ENCODE measurements at regions not wholly inside any gene's neighbourhood (a gene's known extent, or its start where the extent isn't known, plus 50 kb on each side); places are given as distances from the start of the nearest gene placed in this dataset.
"Not testable (repeated sequence)": the region's sequence is repeated elsewhere in the genome, so short reads cannot be mapped to it uniquely, and the experiment has no call there.

- not testable (repeated sequence) for H3K4me3 ChIP-seq (ENCODE audit: low read length); H3K4me1 ChIP-seq (ENCODE audit: control insufficient read depth, insufficient read depth, low read length); H3K27me3 ChIP-seq (ENCODE audit: control insufficient read depth, insufficient read depth, low read length); H3K36me3 ChIP-seq (ENCODE audit: control insufficient read depth, insufficient read depth, low read length); DNase-seq; H3K9me3 ChIP-seq (replicated peaks; ENCODE audit: control insufficient read depth, low read depth, low read length); H3K27ac ChIP-seq (ENCODE audit: low read length)
- WGBS (ENCODE audit: insufficient coverage): 56% methylated on average over 5 of the region's 16 CpGs
Measured at GRCh38 chr15:30801140-30801895, 102.4 kb upstream of the FAN1 start.

GRCh38 chr15:30802001-30802400 lies 101.7 kb upstream of the FAN1 start:
- not testable (repeated sequence) for DNase-seq; H3K4me1 ChIP-seq (ENCODE audit: control insufficient read depth, insufficient read depth, low read length); H3K27ac ChIP-seq (ENCODE audit: low read length); H3K4me3 ChIP-seq (ENCODE audit: low read length); H3K36me3 ChIP-seq (ENCODE audit: control insufficient read depth, insufficient read depth, low read length); H3K27me3 ChIP-seq (ENCODE audit: control insufficient read depth, insufficient read depth, low read length); H3K9me3 ChIP-seq (replicated peaks; ENCODE audit: control insufficient read depth, low read depth, low read length)
- no CpG with 5 or more reads among the region's 2 CpGs for WGBS (ENCODE audit: insufficient coverage)

DNA sequence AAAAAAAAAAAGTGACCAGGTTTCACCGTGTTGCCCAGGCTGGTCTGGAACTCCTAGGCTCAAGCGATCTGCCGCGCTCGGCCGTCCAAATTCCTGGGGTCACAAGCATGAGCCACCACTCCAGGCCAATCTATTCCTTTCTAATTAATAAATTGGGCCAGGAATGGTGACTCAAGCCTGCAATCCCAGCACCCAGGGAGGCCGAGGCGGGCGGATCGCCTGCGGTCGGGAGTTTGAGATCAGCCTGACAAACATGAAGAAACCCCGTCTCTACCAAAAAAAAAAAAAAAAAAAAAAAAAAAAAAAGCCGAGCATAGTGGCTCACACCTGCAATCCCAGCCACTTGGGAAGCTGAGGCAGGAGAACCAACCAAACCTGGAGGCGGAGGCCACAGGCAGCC lies 100.0 kb upstream of the FAN1 start:
- not testable (repeated sequence) for H3K27me3 ChIP-seq (ENCODE audit: control insufficient read depth, insufficient read depth, low read length); H3K27ac ChIP-seq (ENCODE audit: low read length); H3K36me3 ChIP-seq (ENCODE audit: control insufficient read depth, insufficient read depth, low read length); H3K9me3 ChIP-seq (replicated peaks; ENCODE audit: control insufficient read depth, low read depth, low read length); H3K4me1 ChIP-seq (ENCODE audit: control insufficient read depth, insufficient read depth, low read length); DNase-seq; H3K4me3 ChIP-seq (ENCODE audit: low read length)
- WGBS (ENCODE audit: insufficient coverage): 97% methylated on average over 6 of the region's 15 CpGs

DNA sequence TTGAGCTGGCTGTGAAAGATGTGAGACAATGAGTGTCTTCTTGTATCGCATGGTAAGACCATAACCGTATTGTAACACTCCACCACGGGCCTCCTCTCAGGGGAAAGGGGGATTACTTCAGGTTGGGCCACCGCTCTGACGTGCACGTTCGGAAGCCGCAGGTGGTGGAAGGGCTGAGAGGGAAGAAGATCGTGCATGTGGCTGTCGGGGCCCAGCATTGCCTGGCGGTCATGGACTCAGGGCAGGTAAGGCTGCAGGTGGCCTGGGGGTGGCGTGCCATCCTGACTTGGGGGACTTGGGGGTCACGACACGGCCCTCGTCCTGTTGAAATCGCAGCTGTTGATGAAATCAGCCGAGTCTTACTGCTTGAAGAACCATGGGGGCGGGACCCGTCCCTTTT lies 87.3 kb upstream of the FAN1 start:
- no peak overlapping the region for H3K4me3 ChIP-seq (ENCODE audit: low read length)
- no peaks in the 10 kb centered on the region for H3K36me3 ChIP-seq (ENCODE audit: control insufficient read depth, insufficient read depth, low read length)
- H3K27me3 ChIP-seq (ENCODE audit: control insufficient read depth, insufficient read depth, low read length): no peaks in the 10 kb centered on the region
- 82% methylated on average over 19 of the region's 19 CpGs for WGBS (ENCODE audit: insufficient coverage)
- H3K4me1 ChIP-seq (ENCODE audit: control insufficient read depth, insufficient read depth, low read length): no peaks in the 10 kb centered on the region
- DNase-seq: no peak
- no peaks in the 10 kb centered on the region for H3K9me3 ChIP-seq (replicated peaks; ENCODE audit: control insufficient read depth, low read depth, low read length)
- H3K27ac ChIP-seq (ENCODE audit: low read length): no peak overlapping the region

- 84% methylated on average over 14 of the region's 15 CpGs for WGBS (ENCODE audit: insufficient coverage)
- not testable (repeated sequence) for H3K27ac ChIP-seq (ENCODE audit: low read length); H3K27me3 ChIP-seq (ENCODE audit: control insufficient read depth, insufficient read depth, low read length); H3K4me3 ChIP-seq (ENCODE audit: low read length); H3K4me1 ChIP-seq (ENCODE audit: control insufficient read depth, insufficient read depth, low read length); H3K9me3 ChIP-seq (replicated peaks; ENCODE audit: control insufficient read depth, low read depth, low read length); H3K36me3 ChIP-seq (ENCODE audit: control insufficient read depth, insufficient read depth, low read length)
- DNase-seq: peak; percentile 18
Measured at GRCh38 chr15:30823068-30823813, 80.5 kb upstream of the FAN1 start.

DNA sequence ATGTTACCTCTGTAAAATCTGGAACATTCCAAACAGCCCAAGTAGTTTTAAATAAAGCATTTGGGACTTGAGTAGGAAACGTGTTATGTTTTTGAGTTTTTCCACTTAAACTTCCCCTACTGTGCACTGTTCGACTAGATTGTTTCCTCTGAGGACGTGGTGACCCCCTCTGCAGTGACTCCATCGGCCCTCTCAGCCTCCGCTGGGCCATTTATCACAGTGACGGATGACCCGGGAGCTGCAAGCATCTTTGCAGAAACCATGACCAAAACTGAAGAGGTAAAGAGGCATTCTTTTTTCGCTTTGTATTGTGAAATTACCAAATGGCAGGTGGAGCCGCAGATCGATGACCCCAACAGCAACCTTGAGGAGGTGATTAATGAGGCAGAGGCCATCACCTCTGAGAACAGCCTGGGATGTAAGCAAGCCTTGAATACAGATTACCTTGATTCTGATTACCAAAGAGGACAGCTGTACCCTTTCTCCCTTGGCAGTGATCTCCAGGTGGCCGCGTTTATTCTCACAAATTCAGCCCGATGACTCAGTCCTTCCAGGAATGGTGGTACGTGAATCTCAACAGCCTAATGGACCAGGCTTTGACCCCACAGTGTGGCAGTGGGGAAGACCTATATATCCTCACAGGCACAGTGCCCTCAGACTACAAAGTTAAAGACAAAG lies 79.1 kb upstream of the FAN1 start:
- no peak overlapping the region for H3K27ac ChIP-seq (ENCODE audit: low read length)
- H3K36me3 ChIP-seq (ENCODE audit: control insufficient read depth, insufficient read depth, low read length): no peaks in the 10 kb centered on the region
- no peak for DNase-seq
- no peaks in the 10 kb centered on the region for H3K27me3 ChIP-seq (ENCODE audit: control insufficient read depth, insufficient read depth, low read length)
- whole genome bisulfite sequencing (ENCODE audit: insufficient coverage): 76% methylated on average over 5 of the region's 14 CpGs
- no peaks in the 10 kb centered on the region for H3K9me3 ChIP-seq (replicated peaks; ENCODE audit: control insufficient read depth, low read depth, low read length)
- no peaks in the 10 kb centered on the region for H3K4me1 ChIP-seq (ENCODE audit: control insufficient read depth, insufficient read depth, low read length)
- H3K4me3 ChIP-seq (ENCODE audit: low read length): no peak overlapping the region

- 79% methylated on average over 3 of the region's 10 CpGs for WGBS (ENCODE audit: insufficient coverage)
- Histone ChIP-seq H3K36me3 (ENCODE audit: control insufficient read depth, insufficient read depth, low read length) (no peaks in the 10 kb centered on the region), H3K4me3 (ENCODE audit: low read length) (no peak overlapping the region), H3K27ac (ENCODE audit: low read length) (no peak overlapping the region), H3K9me3 (replicated peaks; ENCODE audit: control insufficient read depth, low read depth, low read length) (no peaks in the 10 kb centered on the region), H3K27me3 (ENCODE audit: control insufficient read depth, insufficient read depth, low read length) (no peaks in the 10 kb centered on the region), H3K4me1 (ENCODE audit: control insufficient read depth, insufficient read depth, low read length) (no peaks in the 10 kb centered on the region)
- DNase-seq: no peak
Measured at GRCh38 chr15:30827625-30828303, 76.0 kb upstream of the FAN1 start.

- not testable (repeated sequence) for H3K9me3 ChIP-seq (replicated peaks; ENCODE audit: control insufficient read depth, low read depth, low read length); H3K4me3 ChIP-seq (ENCODE audit: low read length); H3K4me1 ChIP-seq (ENCODE audit: control insufficient read depth, insufficient read depth, low read length); H3K27ac ChIP-seq (ENCODE audit: low read length); H3K36me3 ChIP-seq (ENCODE audit: control insufficient read depth, insufficient read depth, low read length); H3K27me3 ChIP-seq (ENCODE audit: control insufficient read depth, insufficient read depth, low read length); DNase-seq
- WGBS (ENCODE audit: insufficient coverage): no CpG with 5 or more reads among the region's 8 CpGs
Measured at GRCh38 chr15:30828304-30828639, 75.4 kb upstream of the FAN1 start.

DNA sequence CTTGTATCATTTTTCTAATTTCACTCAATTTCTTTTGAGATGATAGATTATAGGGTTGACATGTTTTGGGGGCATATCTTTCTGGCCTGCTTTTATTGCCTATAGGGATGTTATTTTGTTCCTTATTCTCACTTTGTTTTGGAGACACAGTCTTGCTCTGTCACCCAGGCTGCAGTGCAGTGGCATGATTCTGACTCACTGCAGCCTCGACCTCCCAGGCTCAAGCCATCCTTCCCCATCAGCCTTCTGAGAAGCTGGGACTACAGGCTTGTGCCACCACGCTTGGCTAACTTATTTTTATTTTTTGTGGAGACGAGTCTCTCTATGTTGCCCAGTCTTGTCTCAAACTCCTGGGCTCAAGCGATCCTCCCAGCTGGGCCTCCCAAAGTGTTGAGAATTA lies 72.8 kb upstream of the FAN1 start:
- Histone ChIP-seq H3K4me1 (ENCODE audit: control insufficient read depth, insufficient read depth, low read length) (no peaks in the 10 kb centered on the region), H3K36me3 (ENCODE audit: control insufficient read depth, insufficient read depth, low read length) (no peaks in the 10 kb centered on the region), H3K9me3 (replicated peaks; ENCODE audit: control insufficient read depth, low read depth, low read length) (no peaks in the 10 kb centered on the region), H3K27me3 (ENCODE audit: control insufficient read depth, insufficient read depth, low read length) (no peaks in the 10 kb centered on the region), H3K27ac (ENCODE audit: low read length) (no peak overlapping the region), H3K4me3 (ENCODE audit: low read length) (no peak overlapping the region)
- WGBS (ENCODE audit: insufficient coverage): 60% methylated on average over 1 of the region's 4 CpGs
- DNase-seq: no peak

DNA sequence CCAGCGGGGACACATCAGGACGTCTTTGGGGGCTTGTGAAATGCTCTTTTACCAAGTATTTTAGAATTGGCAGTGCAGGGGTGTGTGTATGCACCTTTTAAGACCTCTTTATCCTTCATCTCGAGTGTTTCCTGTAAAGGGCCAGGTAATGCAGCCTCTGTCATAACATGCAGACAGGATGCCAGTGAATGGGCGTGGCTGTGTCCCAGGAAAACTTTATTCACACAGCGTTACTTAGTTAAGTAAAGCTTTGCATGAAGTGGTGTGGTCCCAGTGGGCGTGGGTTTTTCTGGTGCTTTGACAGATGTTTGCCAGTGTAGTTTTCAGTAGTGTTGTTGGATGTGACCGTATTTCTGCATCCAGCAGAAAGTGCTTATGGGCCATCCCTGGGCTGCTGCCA lies 70.3 kb upstream of the FAN1 start:
- not testable (repeated sequence) for H3K27me3 ChIP-seq (ENCODE audit: control insufficient read depth, insufficient read depth, low read length); H3K27ac ChIP-seq (ENCODE audit: low read length); H3K9me3 ChIP-seq (replicated peaks; ENCODE audit: control insufficient read depth, low read depth, low read length); H3K4me3 ChIP-seq (ENCODE audit: low read length); DNase-seq; H3K36me3 ChIP-seq (ENCODE audit: control insufficient read depth, insufficient read depth, low read length); H3K4me1 ChIP-seq (ENCODE audit: control insufficient read depth, insufficient read depth, low read length)
- WGBS (ENCODE audit: insufficient coverage): 81% methylated on average over 4 of the region's 7 CpGs
